ENCODE measurements at regions not wholly inside any gene's neighbourhood (a gene's known extent, or its start where the extent isn't known, plus 50 kb on each side); places are given as distances from the start of the nearest gene placed in this dataset.

GRCh38 chr14:85079842-85080730 is 449.9 kb upstream of the FLRT2 start:
- DNase-seq, result no peak

- DNase-seq, result no peak
These were observed 445.6 kb upstream of the FLRT2 start for GRCh38 chr14:85084344-85084743.

- no peak for DNase-seq
These were observed 444.0 kb upstream of the FLRT2 start for GRCh38 chr14:85085981-85086380.

GRCh38 chr14:85087201-85087600 is 442.7 kb upstream of the FLRT2 start:
- DNase-seq, result no peak

GRCh38 chr14:85088192-85088591 is 441.8 kb upstream of the FLRT2 start:
- no peak for DNase-seq

- no peak for DNase-seq
These were observed 439.3 kb upstream of the FLRT2 start for GRCh38 chr14:85090681-85091080.

GRCh38 chr14:85093631-85094330 is 436.2 kb upstream of the FLRT2 start:
- DNase-seq, result no peak

- DNase-seq, result no peak
These were observed 427.4 kb upstream of the FLRT2 start for GRCh38 chr14:85102591-85102990.

GRCh38 chr14:85106506-85106905 is 423.4 kb upstream of the FLRT2 start:
- DNase-seq, result no peak

- no peak for DNase-seq
These were observed 417.2 kb upstream of the FLRT2 start for GRCh38 chr14:85112762-85113161.

- DNase-seq, result no peak
These were observed 414.0 kb upstream of the FLRT2 start for GRCh38 chr14:85115921-85116320.

- DNase-seq, result no peak
These were observed 411.7 kb upstream of the FLRT2 start for GRCh38 chr14:85118274-85118673.

- DNase-seq, result no peak
These were observed 407.3 kb upstream of the FLRT2 start for GRCh38 chr14:85122690-85123089.

GRCh38 chr14:85123755-85124154 is 406.2 kb upstream of the FLRT2 start:
- DNase-seq, result no peak

GRCh38 chr14:85124631-85125290 is 405.2 kb upstream of the FLRT2 start:
- DNase-seq, result no peak

GRCh38 chr14:85125291-85125670 is 404.7 kb upstream of the FLRT2 start:
- no peak for DNase-seq

GRCh38 chr14:85129921-85130320 is 400.0 kb upstream of the FLRT2 start:
- DNase-seq, result no peak

GRCh38 chr14:85131226-85131922 is 398.6 kb upstream of the FLRT2 start:
- DNase-seq, result no peak

GRCh38 chr14:85142982-85143381 is 387.0 kb upstream of the FLRT2 start:
- DNase-seq, result no peak

GRCh38 chr14:85146779-85147178 is 383.2 kb upstream of the FLRT2 start:
- no peak for DNase-seq

GRCh38 chr14:85150166-85150565 is 379.8 kb upstream of the FLRT2 start:
- no peak for DNase-seq

GRCh38 chr14:85154714-85155113 is 375.2 kb upstream of the FLRT2 start:
- DNase-seq, result no peak
